Stimulated activated memory B cell treated with anti-CD40 and anti-IgM and Interleukin-4, amounts not matched to agents 10 μg/mL and 1 μg/mL and 100 μg/mL, for 72 hours (primary cell): ENCODE measurements at regions not wholly inside any gene's neighbourhood (a gene's known extent, or its start where the extent isn't known, plus 50 kb on each side); places are given as distances from the start of the nearest gene placed in this dataset.

Experiments used
- ATAC-seq: fragments of 150-1000 bp; cut with Tn5 transposase; 2 replicates; pipeline ENCODE4 v1.10.0; 2021
- H3K27ac Mint-ChIP-seq: one replicate; pipeline ENCODE4 v1.8.0; 2022; ENCODE audit warnings: mild to moderate bottlenecking, mixed read lengths
- H3K27me3 Mint-ChIP-seq: one replicate; pipeline ENCODE4 v1.8.0; 2022; ENCODE audit warnings: mixed read lengths
- H3K36me3 Mint-ChIP-seq: one replicate; pipeline ENCODE4 v1.8.0; 2022; ENCODE audit warnings: mixed read lengths
- H3K4me1 Mint-ChIP-seq: one replicate; pipeline ENCODE4 v1.8.0; 2022; ENCODE audit warnings: mixed read lengths
- H3K4me3 Mint-ChIP-seq: one replicate; pipeline ENCODE4 v1.8.0; 2022; ENCODE audit warnings: mild to moderate bottlenecking, moderate library complexity, mixed read lengths
- H3K9me3 Mint-ChIP-seq: one replicate; pipeline ENCODE4 v1.8.0; 2022; ENCODE audit warnings: mixed read lengths

- no peaks in the 10 kb centered on the region for H3K4me1 Mint-ChIP-seq
- no peaks in the 10 kb centered on the region for H3K36me3 Mint-ChIP-seq
- no peak overlapping the region for H3K4me3 Mint-ChIP-seq
- peaks cover 9% of the 10 kb centered on the region for H3K27me3 Mint-ChIP-seq
- no peak for ATAC-seq
- H3K27ac Mint-ChIP-seq, result no peak overlapping the region
- H3K9me3 Mint-ChIP-seq, result no peaks in the 10 kb centered on the region
These were observed 166.1 kb downstream of the MACROH2A1 start for GRCh38 chr5:135232958-135233357.

GRCh38 chr5:135231289-135231688 is 167.7 kb downstream of the MACROH2A1 start:
- H3K27ac Mint-ChIP-seq, result no peak overlapping the region
- H3K27me3 Mint-ChIP-seq, result peaks cover 13% of the 10 kb centered on the region
- H3K4me3 Mint-ChIP-seq, result no peak overlapping the region
- no peak for ATAC-seq
- no peaks in the 10 kb centered on the region for H3K4me1 Mint-ChIP-seq
- H3K9me3 Mint-ChIP-seq, result no peaks in the 10 kb centered on the region
- H3K36me3 Mint-ChIP-seq, result no peaks in the 10 kb centered on the region

- Mint-ChIP-seq H3K4me1 (no peaks in the 10 kb centered on the region), H3K4me3 (no peak overlapping the region), H3K27me3 (peaks cover 18% of the 10 kb centered on the region), H3K36me3 (no peaks in the 10 kb centered on the region), H3K27ac (no peak overlapping the region), H3K9me3 (no peaks in the 10 kb centered on the region)
- peak; percentile 49 for ATAC-seq
These were observed 168.6 kb downstream of the MACROH2A1 start for GRCh38 chr5:135230251-135230925.

GRCh38 chr5:135229679-135230132 is 169.3 kb downstream of the MACROH2A1 start:
- Mint-ChIP-seq H3K4me3 (no peak overlapping the region), H3K4me1 (no peaks in the 10 kb centered on the region), H3K27ac (no peak overlapping the region), H3K36me3 (no peaks in the 10 kb centered on the region), H3K27me3 (peaks cover 18% of the 10 kb centered on the region), H3K9me3 (no peaks in the 10 kb centered on the region)
- no peak for ATAC-seq

GRCh38 chr5:135229122-135229521 is 169.9 kb downstream of the MACROH2A1 start:
- no peak overlapping the region for H3K4me3 Mint-ChIP-seq
- peaks cover 21% of the 10 kb centered on the region for H3K27me3 Mint-ChIP-seq
- no peaks in the 10 kb centered on the region for H3K4me1 Mint-ChIP-seq
- no peaks in the 10 kb centered on the region for H3K9me3 Mint-ChIP-seq
- ATAC-seq, result no peak
- no peak overlapping the region for H3K27ac Mint-ChIP-seq
- no peaks in the 10 kb centered on the region for H3K36me3 Mint-ChIP-seq

GRCh38 chr5:135228222-135228621 is 170.8 kb downstream of the MACROH2A1 start:
- Mint-ChIP-seq H3K27ac (no peak overlapping the region), H3K36me3 (no peaks in the 10 kb centered on the region), H3K4me3 (no peak overlapping the region), H3K9me3 (no peaks in the 10 kb centered on the region), H3K27me3 (peaks cover 30% of the 10 kb centered on the region), H3K4me1 (no peaks in the 10 kb centered on the region)
- no peak for ATAC-seq

GRCh38 chr5:135227064-135228022 is 171.7 kb downstream of the MACROH2A1 start:
- Mint-ChIP-seq H3K36me3 (no peaks in the 10 kb centered on the region), H3K4me1 (no peaks in the 10 kb centered on the region), H3K9me3 (no peaks in the 10 kb centered on the region), H3K27ac (no peak overlapping the region), H3K4me3 (no peak overlapping the region), H3K27me3 (peaks cover 36% of the 10 kb centered on the region)
- no peak for ATAC-seq

- no peaks in the 10 kb centered on the region for H3K9me3 Mint-ChIP-seq
- no peaks in the 10 kb centered on the region for H3K36me3 Mint-ChIP-seq
- H3K4me1 Mint-ChIP-seq, result no peaks in the 10 kb centered on the region
- ATAC-seq, result no peak
- H3K27me3 Mint-ChIP-seq, result peaks cover 32% of the 10 kb centered on the region
- H3K4me3 Mint-ChIP-seq, result no peak overlapping the region
- no peak overlapping the region for H3K27ac Mint-ChIP-seq
These were observed 173.0 kb downstream of the MACROH2A1 start for GRCh38 chr5:135225856-135226560.

GRCh38 chr5:135223891-135224625 is 175.0 kb downstream of the MACROH2A1 start:
- Mint-ChIP-seq H3K4me1 (no peaks in the 10 kb centered on the region), H3K36me3 (no peaks in the 10 kb centered on the region), H3K4me3 (no peak overlapping the region), H3K27me3 (peaks cover 28% of the 10 kb centered on the region), H3K9me3 (no peaks in the 10 kb centered on the region), H3K27ac (no peak overlapping the region)
- no peak for ATAC-seq

GRCh38 chr5:135223404-135223803 is 175.6 kb downstream of the MACROH2A1 start:
- no peak for ATAC-seq
- H3K36me3 Mint-ChIP-seq, result no peaks in the 10 kb centered on the region
- H3K9me3 Mint-ChIP-seq, result no peaks in the 10 kb centered on the region
- H3K27ac Mint-ChIP-seq, result no peak overlapping the region
- H3K4me3 Mint-ChIP-seq, result no peak overlapping the region
- H3K27me3 Mint-ChIP-seq, result peaks cover 34% of the 10 kb centered on the region
- H3K4me1 Mint-ChIP-seq, result no peaks in the 10 kb centered on the region

GRCh38 chr5:135222771-135223170 is 176.3 kb downstream of the MACROH2A1 start:
- Mint-ChIP-seq H3K27me3 (peaks cover 41% of the 10 kb centered on the region), H3K4me3 (no peak overlapping the region), H3K9me3 (no peaks in the 10 kb centered on the region), H3K27ac (no peak overlapping the region), H3K4me1 (no peaks in the 10 kb centered on the region), H3K36me3 (no peaks in the 10 kb centered on the region)
- no peak for ATAC-seq

GRCh38 chr5:135222171-135222681 is 176.8 kb downstream of the MACROH2A1 start:
- Mint-ChIP-seq H3K27ac (no peak overlapping the region), H3K27me3 (peaks cover 44% of the 10 kb centered on the region), H3K4me1 (no peaks in the 10 kb centered on the region), H3K36me3 (no peaks in the 10 kb centered on the region), H3K9me3 (no peaks in the 10 kb centered on the region), H3K4me3 (no peak overlapping the region)
- ATAC-seq, result no peak

- Mint-ChIP-seq H3K4me1 (no peaks in the 10 kb centered on the region), H3K27me3 (peaks cover 44% of the 10 kb centered on the region), H3K9me3 (no peaks in the 10 kb centered on the region), H3K27ac (no peak overlapping the region), H3K36me3 (no peaks in the 10 kb centered on the region), H3K4me3 (no peak overlapping the region)
- ATAC-seq, result no peak
These were observed 177.3 kb downstream of the MACROH2A1 start for GRCh38 chr5:135221696-135222095.

GRCh38 chr5:135221187-135221473 is 177.9 kb downstream of the MACROH2A1 start:
- Mint-ChIP-seq H3K36me3 (no peaks in the 10 kb centered on the region), H3K27ac (no peak overlapping the region), H3K4me3 (no peak overlapping the region), H3K27me3 (peaks cover 42% of the 10 kb centered on the region), H3K4me1 (no peaks in the 10 kb centered on the region), H3K9me3 (no peaks in the 10 kb centered on the region)
- ATAC-seq, result no peak
